ENCODE measurements at regions not wholly inside any gene's neighbourhood (a gene's known extent, or its start where the extent isn't known, plus 50 kb on each side); places are given as distances from the start of the nearest gene placed in this dataset.

- TF ChIP-seq, protein P1, sequence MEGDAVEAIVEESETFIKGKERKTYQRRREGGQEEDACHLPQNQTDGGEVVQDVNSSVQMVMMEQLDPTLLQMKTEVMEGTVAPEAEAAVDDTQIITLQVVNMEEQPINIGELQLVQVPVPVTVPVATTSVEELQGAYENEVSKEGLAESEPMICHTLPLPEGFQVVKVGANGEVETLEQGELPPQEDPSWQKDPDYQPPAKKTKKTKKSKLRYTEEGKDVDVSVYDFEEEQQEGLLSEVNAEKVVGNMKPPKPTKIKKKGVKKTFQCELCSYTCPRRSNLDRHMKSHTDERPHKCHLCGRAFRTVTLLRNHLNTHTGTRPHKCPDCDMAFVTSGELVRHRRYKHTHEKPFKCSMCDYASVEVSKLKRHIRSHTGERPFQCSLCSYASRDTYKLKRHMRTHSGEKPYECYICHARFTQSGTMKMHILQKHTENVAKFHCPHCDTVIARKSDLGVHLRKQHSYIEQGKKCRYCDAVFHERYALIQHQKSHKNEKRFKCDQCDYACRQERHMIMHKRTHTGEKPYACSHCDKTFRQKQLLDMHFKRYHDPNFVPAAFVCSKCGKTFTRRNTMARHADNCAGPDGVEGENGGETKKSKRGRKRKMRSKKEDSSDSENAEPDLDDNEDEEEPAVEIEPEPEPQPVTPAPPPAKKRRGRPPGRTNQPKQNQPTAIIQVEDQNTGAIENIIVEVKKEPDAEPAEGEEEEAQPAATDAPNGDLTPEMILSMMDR (IDR thresholded peaks at IDR 0.05), result no peak
- no peak for TF ChIP-seq POLR2A (IDR thresholded peaks at IDR 0.05)
These were observed 678.3 kb upstream of the NR3C2 start for GRCh38 chr4:149120331-149121022.

Measured in esophagus squamous epithelium (tissue), 4 donors.